HG03045 (cell line): ENCODE measurements at regions not wholly inside any gene's neighbourhood (a gene's known extent, or its start where the extent isn't known, plus 50 kb on each side); places are given as distances from the start of the nearest gene placed in this dataset.
"Not testable (repeated sequence)": the region's sequence is repeated elsewhere in the genome, so short reads cannot be mapped to it uniquely, and the experiment has no call there.

Experiments used
- ATAC-seq: cut with Tn5 transposase; IDR thresholded peaks from one replicate; pipeline ENCODE4 v1.9.1; 2021; ENCODE audit warnings: mild to moderate bottlenecking, moderate library complexity; ENCODE audit not compliant: unreplicated experiment

- no peak for ATAC-seq
Measured at GRCh38 chr5:120913396-120913795, 449.3 kb downstream of the PRR16 start.

GRCh38 chr5:120917214-120917758 lies 453.2 kb downstream of the PRR16 start:
- no peak for ATAC-seq

GRCh38 chr5:120919017-120919416 lies 454.9 kb downstream of the PRR16 start:
- no peak for ATAC-seq

GRCh38 chr5:120923026-120923425 lies 458.9 kb downstream of the PRR16 start:
- no peak for ATAC-seq

- ATAC-seq, result no peak
Measured at GRCh38 chr5:120926471-120926870, 462.4 kb downstream of the PRR16 start.

- ATAC-seq, result no peak
Measured at GRCh38 chr5:120927950-120928530, 463.9 kb downstream of the PRR16 start.

GRCh38 chr5:120932480-120932879 lies 468.4 kb downstream of the PRR16 start:
- ATAC-seq, result no peak

GRCh38 chr5:120934031-120934430 lies 469.9 kb downstream of the PRR16 start:
- ATAC-seq, result no peak

GRCh38 chr5:120936652-120937051 lies 472.6 kb downstream of the PRR16 start:
- ATAC-seq, result no peak

- ATAC-seq, result no peak
Measured at GRCh38 chr5:120938604-120939003, 474.5 kb downstream of the PRR16 start.

- no peak for ATAC-seq
Measured at GRCh38 chr5:120942596-120943350, 478.7 kb downstream of the PRR16 start.

GRCh38 chr5:120949596-120949995 lies 485.5 kb downstream of the PRR16 start:
- ATAC-seq, result not testable (repeated sequence)

- not testable (repeated sequence) for ATAC-seq
Measured at GRCh38 chr5:120953445-120953844, 489.3 kb downstream of the PRR16 start.

GRCh38 chr5:120954255-120954654 lies 490.2 kb downstream of the PRR16 start:
- ATAC-seq, result no peak

- ATAC-seq, result no peak
Measured at GRCh38 chr5:120955795-120956194, 491.7 kb downstream of the PRR16 start.

GRCh38 chr5:120958877-120959485 lies 494.9 kb downstream of the PRR16 start:
- ATAC-seq, result no peak

- no peak for ATAC-seq
Measured at GRCh38 chr5:120960510-120960909, 496.4 kb downstream of the PRR16 start.

GRCh38 chr5:120967366-120967765 lies 503.3 kb downstream of the PRR16 start:
- ATAC-seq, result no peak

GRCh38 chr5:120974690-120975089 lies 510.6 kb downstream of the PRR16 start:
- no peak for ATAC-seq

GRCh38 chr5:120982351-120982750 lies 518.3 kb downstream of the PRR16 start:
- no peak for ATAC-seq

- no peak for ATAC-seq
Measured at GRCh38 chr5:120985526-120985925, 521.4 kb downstream of the PRR16 start.

- ATAC-seq, result no peak
Measured at GRCh38 chr5:120988491-120988890, 524.4 kb downstream of the PRR16 start.
